ENCODE measurements at regions not wholly inside any gene's neighbourhood (a gene's known extent, or its start where the extent isn't known, plus 50 kb on each side); places are given as distances from the start of the nearest gene placed in this dataset.

DNA sequence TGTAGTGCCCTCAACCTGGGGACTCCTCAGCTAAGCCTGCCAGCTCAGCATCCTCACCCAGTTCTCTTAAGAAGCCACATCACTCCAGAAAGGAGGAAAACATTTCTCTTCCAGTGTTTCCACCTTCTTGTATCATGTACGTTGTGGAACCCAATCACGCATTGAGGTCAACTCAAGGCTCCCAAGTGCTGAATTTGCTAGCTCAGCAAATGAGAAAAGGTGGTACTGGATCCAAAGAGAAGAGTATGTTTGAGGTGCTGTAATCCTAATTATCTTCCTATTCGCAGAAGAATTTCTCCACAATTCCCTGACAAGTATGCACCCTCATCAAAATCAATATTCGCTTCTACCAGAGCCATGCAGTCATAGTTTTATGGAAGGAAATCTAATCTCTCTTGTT lies 335.0 kb upstream of the C16orf82 start:
- H3K9me3 ChIP-seq: no peaks in the 10 kb centered on the region

DNA sequence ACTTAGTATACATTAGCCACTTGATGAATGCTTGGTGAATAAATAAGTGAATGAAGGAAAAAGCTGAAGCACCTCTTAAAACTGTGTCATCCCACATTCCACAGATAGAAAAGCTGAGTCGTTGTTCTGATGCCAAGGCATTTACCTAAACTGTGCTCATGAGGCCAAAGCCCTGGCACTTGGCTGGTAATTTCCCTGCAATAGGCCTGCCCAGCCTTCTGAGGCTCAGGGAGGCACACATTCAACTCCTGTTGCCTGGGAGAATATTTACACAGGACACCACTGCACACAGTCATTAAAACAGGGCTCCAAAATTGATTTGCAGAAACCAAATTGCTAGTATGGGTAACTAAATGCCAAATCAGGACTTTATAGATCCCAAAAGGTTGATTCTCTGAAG lies 333.0 kb upstream of the C16orf82 start:
- TF ChIP-seq, protein P1, sequence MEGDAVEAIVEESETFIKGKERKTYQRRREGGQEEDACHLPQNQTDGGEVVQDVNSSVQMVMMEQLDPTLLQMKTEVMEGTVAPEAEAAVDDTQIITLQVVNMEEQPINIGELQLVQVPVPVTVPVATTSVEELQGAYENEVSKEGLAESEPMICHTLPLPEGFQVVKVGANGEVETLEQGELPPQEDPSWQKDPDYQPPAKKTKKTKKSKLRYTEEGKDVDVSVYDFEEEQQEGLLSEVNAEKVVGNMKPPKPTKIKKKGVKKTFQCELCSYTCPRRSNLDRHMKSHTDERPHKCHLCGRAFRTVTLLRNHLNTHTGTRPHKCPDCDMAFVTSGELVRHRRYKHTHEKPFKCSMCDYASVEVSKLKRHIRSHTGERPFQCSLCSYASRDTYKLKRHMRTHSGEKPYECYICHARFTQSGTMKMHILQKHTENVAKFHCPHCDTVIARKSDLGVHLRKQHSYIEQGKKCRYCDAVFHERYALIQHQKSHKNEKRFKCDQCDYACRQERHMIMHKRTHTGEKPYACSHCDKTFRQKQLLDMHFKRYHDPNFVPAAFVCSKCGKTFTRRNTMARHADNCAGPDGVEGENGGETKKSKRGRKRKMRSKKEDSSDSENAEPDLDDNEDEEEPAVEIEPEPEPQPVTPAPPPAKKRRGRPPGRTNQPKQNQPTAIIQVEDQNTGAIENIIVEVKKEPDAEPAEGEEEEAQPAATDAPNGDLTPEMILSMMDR (IDR thresholded peaks at IDR 0.05; ENCODE audit: insufficient read depth in 1 of 2, low read depth in 1 of 2, low read length in 1 of 2, severe bottlenecking in 1 of 2, unreplicated experiment in 1 of 2): no peak
- H3K4me3 ChIP-seq (ENCODE audit: low read depth, low read length): no peak overlapping the region
- DNase-seq: no peak
- H3K4me1 Mint-ChIP-seq (ENCODE audit: low read depth, unreplicated experiment): no peaks in the 10 kb centered on the region
- no peaks in the 10 kb centered on the region for H3K27me3 ChIP-seq (replicated peaks; ENCODE audit: control insufficient read depth, insufficient read depth, low read length)
- no peak overlapping the region for H3K27ac Mint-ChIP-seq (ENCODE audit: unreplicated experiment)
- H3K9me3 Mint-ChIP-seq (ENCODE audit: unreplicated experiment): no peaks in the 10 kb centered on the region
- H3K27me3 Mint-ChIP-seq (ENCODE audit: insufficient read depth, unreplicated experiment): peaks cover 12% of the 10 kb centered on the region
- ChIA-PET CTCF (no interaction called here), POLR2A (interaction anchor here (0.6 kb wide), 1 partner anchor 125 kb away, joined by 3 read pairs; no protein-coding TSS in a partner anchor)
- BruUV-seq (replicated peaks): no TSS peak
- intact Hi-C loops (cut with micrococcal nuclease; ENCODE audit: unreplicated experiment): no loop called here
- H3K4me1 ChIP-seq: no peaks in the 10 kb centered on the region
- H3K36me3 Mint-ChIP-seq (ENCODE audit: insufficient read depth, unreplicated experiment): no peaks in the 10 kb centered on the region
- H3K36me3 ChIP-seq (ENCODE audit: control insufficient read depth, insufficient read depth, low read length): no peaks in the 10 kb centered on the region
- H3K9me3 ChIP-seq: no peaks in the 10 kb centered on the region
- no peak overlapping the region for H3K4me3 Mint-ChIP-seq (ENCODE audit: unreplicated experiment)

More for the DNA sequence above, 335.0 kb upstream of the C16orf82 start:
- Histone ChIP-seq H3K27me3 (replicated peaks; ENCODE audit: control insufficient read depth, insufficient read depth, low read length) (no peaks in the 10 kb centered on the region), H3K36me3 (ENCODE audit: control insufficient read depth, insufficient read depth, low read length) (no peaks in the 10 kb centered on the region), H3K4me3 (ENCODE audit: low read depth, low read length) (no peak overlapping the region), H3K4me1 (no peaks in the 10 kb centered on the region)
- TF ChIP-seq, protein P1 (IDR thresholded peaks at IDR 0.05; ENCODE audit: insufficient read depth in 1 of 2, low read depth in 1 of 2, low read length in 1 of 2, severe bottlenecking in 1 of 2, unreplicated experiment in 1 of 2): no peak
- intact Hi-C loops (cut with micrococcal nuclease; ENCODE audit: unreplicated experiment): no loop called here
- no TSS peak for BruUV-seq (replicated peaks)
- Mint-ChIP-seq H3K27ac (ENCODE audit: unreplicated experiment) (no peak overlapping the region), H3K27me3 (ENCODE audit: insufficient read depth, unreplicated experiment) (peaks cover 6% of the 10 kb centered on the region), H3K36me3 (ENCODE audit: insufficient read depth, unreplicated experiment) (no peaks in the 10 kb centered on the region), H3K4me1 (ENCODE audit: low read depth, unreplicated experiment) (no peaks in the 10 kb centered on the region), H3K4me3 (ENCODE audit: unreplicated experiment) (no peak overlapping the region), H3K9me3 (ENCODE audit: unreplicated experiment) (no peaks in the 10 kb centered on the region)
- CTCF ChIA-PET: no interaction called here
- POLR2A ChIA-PET: no interaction called here
- DNase-seq: no peak

DNA sequence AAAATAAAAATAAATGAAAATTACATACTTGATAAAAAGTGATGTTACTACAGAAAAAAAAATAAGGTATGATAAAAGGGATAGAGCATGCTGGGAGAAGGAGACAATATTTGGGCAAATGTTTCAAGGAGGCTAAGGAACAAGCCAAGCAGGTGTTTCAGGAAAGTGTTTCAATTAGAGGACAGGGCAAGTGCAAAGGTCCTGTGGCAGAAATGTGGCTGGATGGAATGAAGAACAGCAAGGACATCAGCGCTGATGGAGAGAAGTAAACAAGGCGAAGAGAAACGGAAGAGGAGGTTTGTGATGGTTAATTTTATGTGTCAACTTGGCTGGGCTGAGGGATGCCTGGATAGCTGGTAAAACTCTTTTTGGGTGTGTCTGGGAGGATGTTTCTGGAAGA lies 331.2 kb upstream of the C16orf82 start:
- intact Hi-C loops (cut with micrococcal nuclease; ENCODE audit: unreplicated experiment): no loop called here
- TF ChIP-seq, protein P1 (IDR thresholded peaks at IDR 0.05; ENCODE audit: insufficient read depth in 1 of 2, low read depth in 1 of 2, low read length in 1 of 2, severe bottlenecking in 1 of 2, unreplicated experiment in 1 of 2): no peak
- no peaks in the 10 kb centered on the region for H3K4me1 Mint-ChIP-seq (ENCODE audit: low read depth, unreplicated experiment)
- H3K36me3 Mint-ChIP-seq (ENCODE audit: insufficient read depth, unreplicated experiment): no peaks in the 10 kb centered on the region
- no TSS peak for BruUV-seq (replicated peaks)
- POLR2A ChIA-PET: no interaction called here
- Histone ChIP-seq H3K4me1 (no peaks in the 10 kb centered on the region), H3K4me3 (ENCODE audit: low read depth, low read length) (no peak overlapping the region), H3K9me3 (no peaks in the 10 kb centered on the region), H3K36me3 (ENCODE audit: control insufficient read depth, insufficient read depth, low read length) (no peaks in the 10 kb centered on the region), H3K27me3 (replicated peaks; ENCODE audit: control insufficient read depth, insufficient read depth, low read length) (no peaks in the 10 kb centered on the region)
- no peak overlapping the region for H3K27ac Mint-ChIP-seq (ENCODE audit: unreplicated experiment)
- DNase-seq: no peak
- no peak overlapping the region for H3K4me3 Mint-ChIP-seq (ENCODE audit: unreplicated experiment)
- CTCF ChIA-PET: no interaction called here
- H3K27me3 Mint-ChIP-seq (ENCODE audit: insufficient read depth, unreplicated experiment): peaks cover 9% of the 10 kb centered on the region
- H3K9me3 Mint-ChIP-seq (ENCODE audit: unreplicated experiment): no peaks in the 10 kb centered on the region
